ENCODE measurements at regions not wholly inside any gene's neighbourhood (a gene's known extent, or its start where the extent isn't known, plus 50 kb on each side); places are given as distances from the start of the nearest gene placed in this dataset.

DNA sequence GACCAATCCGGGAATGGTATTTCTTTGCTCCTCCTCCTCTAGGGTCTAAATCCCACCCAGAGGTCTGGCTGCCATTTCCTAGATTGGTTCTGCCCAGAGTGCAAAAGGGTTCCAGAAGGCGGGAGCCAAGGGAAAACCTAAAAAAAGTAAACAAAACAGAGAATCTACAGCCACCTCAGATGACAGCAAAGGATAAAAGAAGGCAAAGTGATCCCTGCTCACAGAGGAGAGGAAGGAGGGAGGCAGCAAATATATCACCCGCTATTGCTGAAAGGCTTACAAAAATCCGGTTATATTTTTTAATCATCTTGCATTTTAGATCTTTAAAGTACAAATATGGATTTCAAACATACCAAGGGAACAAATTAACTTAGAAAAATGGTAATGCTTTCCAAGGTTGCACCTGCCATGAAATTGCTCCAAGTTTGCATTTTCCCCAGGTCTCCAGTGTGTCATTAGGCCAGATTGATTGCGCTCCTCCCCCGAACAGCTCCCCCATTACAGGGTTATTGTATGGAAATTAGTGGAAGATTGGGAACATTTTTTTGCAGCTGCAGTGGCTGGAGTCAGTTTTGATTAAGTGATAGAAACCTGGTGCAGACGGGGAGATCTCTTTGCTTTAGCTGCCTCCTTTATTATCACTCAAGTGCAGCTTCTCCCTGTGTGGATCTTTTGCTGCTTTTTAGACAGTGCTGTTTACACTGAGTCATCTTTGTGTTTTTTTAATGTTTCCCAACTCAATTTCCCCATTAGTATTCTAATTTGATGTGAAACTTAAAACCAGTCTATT lies 280.5 kb upstream of the CAMK1G start:
- ATAC-seq (no peak), DNase-seq (ENCODE audit: low spot score) (no peak)
- Mint-ChIP-seq H3K4me1 (ENCODE audit: low read depth in 2 of 2) (no peaks in the 10 kb centered on the region), H3K4me3 (no peak overlapping the region), H3K27me3 (peaks cover 7 to 30% of the 10 kb centered on the region in 2 donors), H3K9me3 (no peaks in the 10 kb centered on the region), H3K36me3 (no peaks in the 10 kb centered on the region), H3K27ac (no peak overlapping the region)

- Mint-ChIP-seq H3K27me3 (peaks cover 7 to 30% of the 10 kb centered on the region in 2 donors), H3K27ac (no peak overlapping the region), H3K36me3 (no peaks in the 10 kb centered on the region), H3K4me1 (ENCODE audit: low read depth in 2 of 2) (no peaks in the 10 kb centered on the region), H3K9me3 (no peaks in the 10 kb centered on the region), H3K4me3 (no peak overlapping the region)
- ATAC-seq (no peak), DNase-seq (ENCODE audit: low spot score) (no peak)
These were observed 279.3 kb upstream of the CAMK1G start for GRCh38 chr1:209304166-209304565.

GRCh38 chr1:209305221-209305954 lies 278.1 kb upstream of the CAMK1G start:
- Mint-ChIP-seq H3K36me3 (no peaks in the 10 kb centered on the region), H3K4me1 (ENCODE audit: low read depth in 2 of 2) (no peaks in the 10 kb centered on the region), H3K4me3 (no peak overlapping the region), H3K27me3 (peaks cover 7 to 29% of the 10 kb centered on the region in 2 donors), H3K9me3 (no peaks in the 10 kb centered on the region), H3K27ac (no peak overlapping the region)
- no peak for ATAC-seq
- DNase-seq (ENCODE audit: low spot score), result no peak

DNA sequence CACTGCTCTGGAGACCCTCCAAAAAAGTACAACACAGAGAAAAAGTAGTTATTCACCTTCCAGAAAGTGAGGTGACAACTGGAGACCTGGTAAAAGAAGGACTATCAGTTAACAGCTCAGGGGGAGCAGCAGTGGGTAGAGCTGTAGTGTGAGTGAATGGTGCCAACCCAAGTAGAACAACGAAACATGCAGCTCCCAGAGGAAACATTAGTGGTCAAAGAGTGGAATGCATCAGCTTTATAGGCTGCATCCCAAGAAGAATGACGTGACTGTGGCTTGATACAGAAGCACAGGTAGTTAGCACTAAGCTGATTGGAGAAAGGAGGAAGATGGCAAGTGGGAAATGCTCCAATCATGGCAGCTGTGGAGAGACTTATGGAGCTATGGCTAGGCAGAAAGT lies 275.7 kb upstream of the CAMK1G start:
- DNase-seq (ENCODE audit: low spot score) (no peak), ATAC-seq (no peak)
- peaks cover 5 to 14% of the 10 kb centered on the region in 2 donors for H3K27me3 Mint-ChIP-seq
- no peaks in the 10 kb centered on the region for H3K4me1 Mint-ChIP-seq (ENCODE audit: low read depth in 2 of 2)
- no peak overlapping the region for H3K27ac Mint-ChIP-seq
- no peaks in the 10 kb centered on the region for H3K36me3 Mint-ChIP-seq
- H3K9me3 Mint-ChIP-seq, result no peaks in the 10 kb centered on the region
- H3K4me3 Mint-ChIP-seq, result no peak overlapping the region

GRCh38 chr1:209309198-209309597 lies 274.3 kb upstream of the CAMK1G start:
- peaks cover 3% of the 10 kb centered on the region for H3K9me3 Mint-ChIP-seq
- no peaks in the 10 kb centered on the region for H3K4me1 Mint-ChIP-seq (ENCODE audit: low read depth in 2 of 2)
- H3K4me3 Mint-ChIP-seq, result no peak overlapping the region
- H3K36me3 Mint-ChIP-seq, result no peaks in the 10 kb centered on the region
- peaks cover 9 to 20% of the 10 kb centered on the region in 2 donors for H3K27me3 Mint-ChIP-seq
- no peak overlapping the region for H3K27ac Mint-ChIP-seq
- ATAC-seq (no peak), DNase-seq (ENCODE audit: low spot score) (no peak)

DNA sequence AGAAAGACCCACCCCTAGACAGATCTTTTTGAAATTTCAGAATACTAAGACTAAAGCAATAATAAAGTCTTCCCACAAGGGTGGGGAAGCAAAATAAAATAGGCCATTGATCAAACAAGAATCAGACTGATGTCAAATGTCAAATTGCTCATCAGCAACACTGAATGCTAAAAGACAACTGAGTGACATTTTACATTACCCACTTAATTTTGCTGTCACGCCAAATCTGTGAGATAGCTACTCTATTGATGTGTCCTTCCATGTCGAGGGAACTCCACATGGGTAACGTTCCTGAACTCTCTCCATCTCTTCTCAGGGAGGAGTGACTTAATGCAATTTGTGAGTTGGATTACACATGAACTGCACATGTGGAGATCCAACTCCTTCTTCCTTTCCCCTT lies 271.7 kb upstream of the CAMK1G start:
- DNase-seq (ENCODE audit: low spot score) (no peak), ATAC-seq (no peak)
- Mint-ChIP-seq H3K4me1 (ENCODE audit: low read depth in 2 of 2) (no peaks in the 10 kb centered on the region), H3K27me3 (peaks cover 5 to 11% of the 10 kb centered on the region in 2 donors), H3K9me3 (peaks cover 3% of the 10 kb centered on the region), H3K27ac (no peak overlapping the region), H3K4me3 (no peak overlapping the region), H3K36me3 (no peaks in the 10 kb centered on the region)

DNA sequence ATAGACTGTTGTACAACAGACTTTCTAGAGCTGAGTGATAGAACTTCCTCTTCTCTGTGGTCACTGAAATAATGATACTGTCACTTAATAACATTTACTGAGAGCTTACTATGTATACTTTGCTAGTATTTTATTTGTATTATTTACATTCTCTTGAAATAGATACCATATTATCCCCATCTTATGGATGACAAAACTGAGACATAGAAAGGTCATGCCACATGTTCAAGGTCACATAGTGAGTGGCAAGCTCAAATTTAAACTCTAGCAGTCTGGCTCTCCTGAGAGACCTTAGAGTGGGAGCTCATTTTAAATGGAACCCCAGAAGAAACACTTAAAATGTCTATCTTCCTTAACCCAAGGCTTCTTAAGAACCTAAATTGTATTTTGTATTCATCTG lies 266.6 kb upstream of the CAMK1G start:
- Mint-ChIP-seq H3K4me3 (no peak overlapping the region), H3K4me1 (ENCODE audit: low read depth in 2 of 2) (no peaks in the 10 kb centered on the region), H3K27me3 (peaks cover 5 to 11% of the 10 kb centered on the region in 2 donors), H3K27ac (no peak overlapping the region), H3K36me3 (no peaks in the 10 kb centered on the region), H3K9me3 (peaks cover 9% of the 10 kb centered on the region)
- ATAC-seq, result no peak
- no peak for DNase-seq (ENCODE audit: low spot score)

DNA sequence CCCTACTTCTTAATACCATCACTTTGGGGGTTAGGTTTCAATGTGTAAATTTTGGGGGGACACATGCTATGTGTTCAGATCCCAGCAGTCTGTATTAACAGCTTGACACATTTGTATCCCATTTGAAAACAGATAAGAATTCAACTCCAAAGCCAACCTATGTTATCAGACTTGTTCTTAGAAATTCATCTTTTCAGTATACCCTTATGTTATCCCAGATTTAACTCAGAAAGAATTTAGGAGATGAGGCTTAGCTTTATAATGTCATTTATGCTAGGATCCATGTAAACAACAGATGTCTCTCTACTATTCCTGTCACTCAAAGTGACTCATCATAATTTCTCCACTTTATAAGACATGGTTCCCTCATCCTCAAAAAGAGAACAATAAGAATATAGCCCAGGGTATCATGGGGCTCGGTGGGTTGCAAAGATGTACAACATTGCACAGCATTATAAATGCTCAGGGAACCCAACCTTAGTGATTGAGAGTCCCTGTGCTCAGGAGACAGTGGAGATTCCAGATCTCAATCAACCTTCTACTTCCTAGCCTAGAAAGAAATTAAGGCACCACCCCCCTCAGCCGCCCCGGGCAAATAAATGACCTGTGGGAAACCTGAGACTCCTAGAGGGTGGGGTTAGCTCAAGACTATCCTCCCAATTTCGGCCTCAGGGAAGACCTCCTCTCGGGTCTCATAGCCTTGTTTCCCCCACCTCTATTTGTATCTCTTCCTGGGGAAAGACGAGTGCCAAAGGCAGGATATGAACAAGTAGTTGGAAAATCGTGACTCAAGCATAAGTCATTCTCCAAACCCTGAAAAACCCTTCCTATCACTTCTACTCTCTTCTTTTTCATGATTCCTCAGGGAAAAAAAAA lies 265.1 kb upstream of the CAMK1G start:
- H3K4me1 Mint-ChIP-seq (ENCODE audit: low read depth in 2 of 2), result no peaks in the 10 kb centered on the region
- H3K9me3 Mint-ChIP-seq, result peaks cover 9% of the 10 kb centered on the region
- DNase-seq (ENCODE audit: low spot score) (no peak), ATAC-seq (no peak)
- H3K36me3 Mint-ChIP-seq, result no peaks in the 10 kb centered on the region
- peaks cover 5 to 11% of the 10 kb centered on the region in 2 donors for H3K27me3 Mint-ChIP-seq
- H3K4me3 Mint-ChIP-seq, result no peak overlapping the region
- H3K27ac Mint-ChIP-seq, result no peak overlapping the region

GRCh38 chr1:209319057-209319432 lies 264.5 kb upstream of the CAMK1G start:
- ATAC-seq (no peak), DNase-seq (ENCODE audit: low spot score) (no peak)
- H3K36me3 Mint-ChIP-seq, result no peaks in the 10 kb centered on the region
- no peaks in the 10 kb centered on the region for H3K4me1 Mint-ChIP-seq (ENCODE audit: low read depth in 2 of 2)
- H3K27me3 Mint-ChIP-seq, result peaks cover 2 to 6% of the 10 kb centered on the region in 2 donors
- H3K9me3 Mint-ChIP-seq, result peaks cover 7% of the 10 kb centered on the region
- H3K27ac Mint-ChIP-seq, result no peak overlapping the region
- no peak overlapping the region for H3K4me3 Mint-ChIP-seq

DNA sequence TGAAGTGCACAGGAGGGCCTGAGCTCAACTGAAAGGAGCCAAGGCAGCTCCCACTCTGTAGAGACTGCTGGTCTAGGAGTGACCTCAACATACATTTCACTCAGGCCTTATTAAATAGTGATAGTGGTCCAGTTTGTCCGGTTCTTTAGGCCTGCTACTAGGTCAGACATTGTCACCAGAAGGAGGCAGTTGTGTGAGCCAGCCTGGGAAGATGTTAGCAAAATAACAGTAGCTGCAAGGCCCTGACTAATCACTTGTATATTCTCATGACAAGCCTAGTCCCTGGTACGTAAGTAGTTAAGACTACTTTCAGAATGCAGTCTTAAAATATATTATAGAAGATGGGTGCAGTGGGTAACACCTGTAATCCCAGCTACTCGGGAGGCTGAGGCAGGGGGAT lies 264.0 kb upstream of the CAMK1G start:
- ATAC-seq (no peak), DNase-seq (ENCODE audit: low spot score) (no peak)
- Mint-ChIP-seq H3K27ac (no peak overlapping the region), H3K36me3 (no peaks in the 10 kb centered on the region), H3K4me1 (ENCODE audit: low read depth in 2 of 2) (no peaks in the 10 kb centered on the region), H3K4me3 (no peak overlapping the region), H3K27me3 (peaks cover 0 to under 1% of the 10 kb centered on the region in 2 donors), H3K9me3 (peaks cover 7% of the 10 kb centered on the region)

DNA sequence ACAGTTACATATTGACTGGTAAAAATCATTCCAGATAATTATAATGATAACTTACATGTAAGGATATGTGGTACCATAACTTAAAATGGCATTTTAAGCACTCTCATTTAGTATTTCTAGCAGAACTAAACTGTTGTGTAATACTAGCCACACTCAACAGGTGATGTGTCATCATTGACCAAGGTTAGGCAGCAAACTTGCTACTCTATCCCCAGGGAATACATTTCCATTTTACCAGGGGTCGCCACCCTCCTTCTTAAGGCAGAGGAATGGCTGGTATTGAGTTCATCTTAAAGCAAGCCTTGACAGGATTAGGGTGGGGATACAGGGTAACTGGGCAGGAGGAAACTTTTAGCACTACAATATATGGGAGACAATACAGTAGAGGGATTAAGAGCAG lies 259.8 kb upstream of the CAMK1G start:
- no peaks in the 10 kb centered on the region for H3K36me3 Mint-ChIP-seq
- H3K27me3 Mint-ChIP-seq, result no peaks in the 10 kb centered on the region
- H3K4me3 Mint-ChIP-seq, result no peak overlapping the region
- H3K27ac Mint-ChIP-seq, result no peak overlapping the region
- no peak for ATAC-seq
- peaks cover 7% of the 10 kb centered on the region for H3K9me3 Mint-ChIP-seq
- DNase-seq (ENCODE audit: low spot score), result no peak
- H3K4me1 Mint-ChIP-seq (ENCODE audit: low read depth in 2 of 2), result no peaks in the 10 kb centered on the region

GRCh38 chr1:209324901-209325871 lies 258.3 kb upstream of the CAMK1G start:
- no peaks in the 10 kb centered on the region for H3K4me1 Mint-ChIP-seq (ENCODE audit: low read depth in 2 of 2)
- H3K27ac Mint-ChIP-seq, result no peak overlapping the region
- H3K9me3 Mint-ChIP-seq, result peaks cover 7% of the 10 kb centered on the region
- H3K36me3 Mint-ChIP-seq, result no peaks in the 10 kb centered on the region
- ATAC-seq, result no peak
- no peak overlapping the region for H3K4me3 Mint-ChIP-seq
- H3K27me3 Mint-ChIP-seq, result no peaks in the 10 kb centered on the region
- DNase-seq (ENCODE audit: low spot score), result no peak

DNA sequence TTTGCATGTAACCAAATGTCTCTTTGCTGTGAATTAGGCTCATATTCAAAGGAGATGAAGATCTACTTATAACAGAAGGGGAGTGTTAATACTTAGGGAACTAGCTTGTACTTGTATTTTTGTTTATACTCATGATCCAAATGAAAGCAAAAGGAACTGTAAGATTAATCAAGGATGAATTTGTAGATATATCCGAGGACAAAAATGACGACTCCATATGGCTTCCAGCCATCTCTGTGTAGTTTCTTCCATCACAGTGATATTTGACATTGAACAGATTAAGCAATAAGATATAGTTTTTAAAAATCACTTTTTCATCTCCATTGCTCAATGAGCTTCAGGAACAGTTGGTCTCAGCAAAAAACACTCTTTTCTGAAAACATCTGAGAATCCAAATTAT lies 257.4 kb upstream of the CAMK1G start:
- Mint-ChIP-seq H3K36me3 (no peaks in the 10 kb centered on the region), H3K9me3 (peaks cover 4% of the 10 kb centered on the region), H3K4me3 (no peak overlapping the region), H3K27me3 (no peaks in the 10 kb centered on the region), H3K4me1 (ENCODE audit: low read depth in 2 of 2) (no peaks in the 10 kb centered on the region), H3K27ac (no peak overlapping the region)
- ATAC-seq (no peak), DNase-seq (ENCODE audit: low spot score) (no peak)

Data from natural killer cell treated with Interleukin-12 subunit alpha and Interleukin-12 subunit beta and Interleukin-15 and Interleukin-18, amount 100 ng/mL, for 72 hours (primary cell).